ENCODE measurements at regions not wholly inside any gene's neighbourhood (a gene's known extent, or its start where the extent isn't known, plus 50 kb on each side); places are given as distances from the start of the nearest gene placed in this dataset.

GRCh38 chr3:105157766-105158085 lies 209.0 kb upstream of the ALCAM start:
- TF ChIP-seq CTCF (IDR thresholded peaks at IDR 0.05) (no peak), POLR2A (IDR thresholded peaks at IDR 0.05) (no peak)
